Osteoblast (primary cell): ENCODE measurements at regions not wholly inside any gene's neighbourhood (a gene's known extent, or its start where the extent isn't known, plus 50 kb on each side); places are given as distances from the start of the nearest gene placed in this dataset.

Source experiments
- DNase-seq: peaks from one replicate; pipeline ENCODE4 v3.0.0; 2011; ENCODE audit warnings: low spot score, mixed read lengths; ENCODE audit not compliant: insufficient read length; ENCODE audit errors: missing footprints
- H2AFZ ChIP-seq: 2 replicates; pipeline ENCODE4 v1.6.0; 2011; ENCODE audit warnings: mild to moderate bottlenecking, low read length
- H3K27ac ChIP-seq: 2 replicates; pipeline ENCODE4 v1.5.1; 2011; ENCODE audit warnings: mild to moderate bottlenecking, low read depth, low read length, moderate library complexity
- H3K27me3 ChIP-seq: 2 replicates; pipeline ENCODE4 v1.6.0; 2012; ENCODE audit warnings: mild to moderate bottlenecking, control low read depth, inconsistent platforms, low read length, moderate library complexity; ENCODE audit not compliant: insufficient read depth
- H3K36me3 ChIP-seq: 2 replicates; pipeline ENCODE4 v1.5.1; 2011; ENCODE audit warnings: mild to moderate bottlenecking, low read length, control low read depth, moderate library complexity; ENCODE audit not compliant: insufficient read depth
- H3K4me1 ChIP-seq: 2 replicates; pipeline ENCODE4 v1.5.1; 2011; ENCODE audit warnings: mild to moderate bottlenecking, low read length, control low read depth, moderate library complexity; ENCODE audit not compliant: insufficient read depth
- H3K4me2 ChIP-seq: 2 replicates; pipeline ENCODE4 v1.6.0; 2011; ENCODE audit warnings: mild to moderate bottlenecking, low read length; ENCODE audit not compliant: insufficient read depth
- H3K4me3 ChIP-seq: fragments of 200-600 bp; sonication (generic); 3 replicates; pipeline ENCODE4 v1.5.1; 2012; ENCODE audit warnings: mild to moderate bottlenecking, low read length, inconsistent platforms; ENCODE audit not compliant: insufficient read depth
- H3K79me2 ChIP-seq: 2 replicates; pipeline ENCODE4 v1.6.0; 2012; ENCODE audit warnings: mild to moderate bottlenecking, low read length, control low read depth, inconsistent platforms; ENCODE audit not compliant: insufficient read depth
- H3K9me3 ChIP-seq: 2 replicates; pipeline ENCODE4 v1.5.1; 2011; ENCODE audit warnings: low read depth, low read length, control low read depth
- H4K20me1 ChIP-seq: 2 replicates; pipeline ENCODE4 v1.6.0; 2012; ENCODE audit warnings: mild to moderate bottlenecking, low read length, control low read depth; ENCODE audit not compliant: insufficient read depth
- TF ChIP-seq, protein P1 (sequence below): IDR thresholded peaks from 2 replicates; pipeline ENCODE4 v1.5.1; 2011; ENCODE audit warnings: mild to moderate bottlenecking, low read depth, low read length, moderate library complexity; ENCODE audit errors: extremely low read depth

DNA sequence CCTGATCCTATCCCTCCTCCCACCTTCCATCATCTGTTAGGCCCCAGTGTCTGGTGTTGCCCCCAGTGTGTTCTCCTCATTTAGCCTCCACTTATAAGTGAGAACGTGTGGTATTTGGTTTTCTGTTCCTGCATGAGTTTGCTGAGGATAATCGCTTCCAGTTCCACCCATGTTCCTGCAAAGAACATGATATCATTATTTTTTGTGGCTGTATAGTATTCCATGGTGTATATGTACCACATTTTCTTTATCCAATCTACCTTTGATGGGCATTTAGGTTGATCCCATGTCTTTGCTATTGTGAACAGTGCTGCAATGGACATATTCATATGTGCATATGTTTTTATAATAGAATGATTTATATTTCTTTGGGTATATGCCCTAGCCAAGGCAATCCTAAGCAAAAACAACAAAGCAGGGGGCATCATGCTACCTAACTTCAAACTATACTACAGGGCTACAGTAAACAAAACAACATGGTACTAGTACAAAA is 142.9 kb downstream of the TNFSF18 start:
- no peaks in the 10 kb centered on the region for H4K20me1 ChIP-seq
- peaks cover under 1% of the 10 kb centered on the region for H3K9me3 ChIP-seq
- DNase-seq: no peak
- H3K27ac ChIP-seq: peak overlapping the region; percentile 60
- H3K27me3 ChIP-seq: no peaks in the 10 kb centered on the region
- H3K79me2 ChIP-seq: no peaks in the 10 kb centered on the region
- peaks cover 58% of the 10 kb centered on the region for H3K4me1 ChIP-seq
- H3K4me2 ChIP-seq: no peak overlapping the region
- H2AFZ ChIP-seq: no peak overlapping the region
- H3K4me3 ChIP-seq: no peak overlapping the region
- no peaks in the 10 kb centered on the region for H3K36me3 ChIP-seq
- TF ChIP-seq, protein P1, sequence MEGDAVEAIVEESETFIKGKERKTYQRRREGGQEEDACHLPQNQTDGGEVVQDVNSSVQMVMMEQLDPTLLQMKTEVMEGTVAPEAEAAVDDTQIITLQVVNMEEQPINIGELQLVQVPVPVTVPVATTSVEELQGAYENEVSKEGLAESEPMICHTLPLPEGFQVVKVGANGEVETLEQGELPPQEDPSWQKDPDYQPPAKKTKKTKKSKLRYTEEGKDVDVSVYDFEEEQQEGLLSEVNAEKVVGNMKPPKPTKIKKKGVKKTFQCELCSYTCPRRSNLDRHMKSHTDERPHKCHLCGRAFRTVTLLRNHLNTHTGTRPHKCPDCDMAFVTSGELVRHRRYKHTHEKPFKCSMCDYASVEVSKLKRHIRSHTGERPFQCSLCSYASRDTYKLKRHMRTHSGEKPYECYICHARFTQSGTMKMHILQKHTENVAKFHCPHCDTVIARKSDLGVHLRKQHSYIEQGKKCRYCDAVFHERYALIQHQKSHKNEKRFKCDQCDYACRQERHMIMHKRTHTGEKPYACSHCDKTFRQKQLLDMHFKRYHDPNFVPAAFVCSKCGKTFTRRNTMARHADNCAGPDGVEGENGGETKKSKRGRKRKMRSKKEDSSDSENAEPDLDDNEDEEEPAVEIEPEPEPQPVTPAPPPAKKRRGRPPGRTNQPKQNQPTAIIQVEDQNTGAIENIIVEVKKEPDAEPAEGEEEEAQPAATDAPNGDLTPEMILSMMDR: no peak

DNA sequence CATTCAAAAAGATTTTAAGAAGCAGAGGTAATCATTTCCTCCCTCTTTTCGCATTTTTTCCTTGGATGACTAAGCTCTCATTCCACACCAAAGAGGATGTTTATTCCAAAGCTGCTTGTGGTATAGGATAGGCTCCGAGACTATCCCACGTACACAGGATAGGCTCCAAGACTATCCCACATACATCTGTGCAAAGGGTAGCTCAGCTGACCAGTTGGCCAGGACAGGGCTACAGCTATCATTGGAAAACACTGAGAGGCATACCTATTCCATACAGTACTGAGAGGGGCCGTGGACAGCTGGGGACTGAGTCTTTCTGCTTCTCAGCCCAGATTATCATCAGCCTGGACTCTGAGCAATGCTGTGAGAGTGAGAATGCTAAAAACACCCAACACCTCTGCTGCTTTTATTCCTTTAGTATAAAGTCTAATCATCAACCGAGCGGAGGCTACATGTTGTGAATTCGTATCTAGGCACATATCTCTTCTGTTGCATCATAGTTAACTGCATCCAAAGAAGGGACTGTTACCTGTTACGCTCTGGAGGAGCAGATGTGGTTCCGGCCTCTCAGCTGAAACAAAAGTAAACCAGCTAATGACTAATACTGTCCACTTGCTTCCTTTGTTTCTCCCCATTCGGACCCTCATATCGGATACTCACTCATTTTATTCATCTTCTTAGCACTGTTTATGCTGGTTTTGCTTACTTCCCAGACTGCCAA is 141.0 kb downstream of the TNFSF18 start:
- H3K27ac ChIP-seq: peak overlapping the region; percentile 58
- H3K4me2 ChIP-seq: peak overlapping the region; percentile 37
- TF ChIP-seq, protein P1: no peak
- H3K36me3 ChIP-seq: no peaks in the 10 kb centered on the region
- no peak overlapping the region for H3K4me3 ChIP-seq
- DNase-seq: peak; percentile 30
- H4K20me1 ChIP-seq: no peaks in the 10 kb centered on the region
- H3K9me3 ChIP-seq: peaks cover 2% of the 10 kb centered on the region
- no peaks in the 10 kb centered on the region for H3K27me3 ChIP-seq
- H2AFZ ChIP-seq: peak overlapping the region; percentile 21
- peaks cover 45% of the 10 kb centered on the region for H3K4me1 ChIP-seq
- H3K79me2 ChIP-seq: no peaks in the 10 kb centered on the region

DNA sequence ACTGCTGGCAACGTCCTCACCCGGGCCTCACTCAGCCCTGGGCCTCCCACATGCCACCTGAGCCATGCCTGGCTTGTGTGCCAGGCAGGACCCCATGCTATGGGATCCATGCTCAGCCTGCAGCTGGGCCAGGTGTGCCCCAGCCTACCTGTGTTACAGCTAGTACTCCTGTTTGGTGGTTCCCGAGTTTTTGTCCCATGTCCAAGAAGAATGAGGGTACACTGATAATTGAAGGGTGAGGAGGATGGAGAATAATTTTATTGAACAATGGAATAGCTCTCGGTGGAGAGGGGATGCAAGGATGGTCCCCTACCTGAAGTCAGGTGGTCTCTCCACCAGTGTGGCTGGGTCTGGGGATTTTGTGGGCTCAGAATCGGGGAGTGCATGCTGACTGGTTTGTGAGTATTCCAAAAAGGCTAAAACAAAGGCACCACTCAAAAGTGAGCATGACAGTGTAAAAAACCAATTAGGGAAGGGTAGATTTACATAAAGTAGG is 137.9 kb downstream of the TNFSF18 start:
- Histone ChIP-seq H3K36me3 (no peaks in the 10 kb centered on the region), H3K27ac (no peak overlapping the region), H3K4me2 (no peak overlapping the region), H3K4me3 (no peak overlapping the region), H3K27me3 (no peaks in the 10 kb centered on the region), H3K4me1 (peaks cover 49% of the 10 kb centered on the region), H2AFZ (no peak overlapping the region), H4K20me1 (no peaks in the 10 kb centered on the region), H3K79me2 (no peaks in the 10 kb centered on the region), H3K9me3 (peaks cover 2% of the 10 kb centered on the region)
- TF ChIP-seq, protein P1: no peak
- no peak for DNase-seq

DNA sequence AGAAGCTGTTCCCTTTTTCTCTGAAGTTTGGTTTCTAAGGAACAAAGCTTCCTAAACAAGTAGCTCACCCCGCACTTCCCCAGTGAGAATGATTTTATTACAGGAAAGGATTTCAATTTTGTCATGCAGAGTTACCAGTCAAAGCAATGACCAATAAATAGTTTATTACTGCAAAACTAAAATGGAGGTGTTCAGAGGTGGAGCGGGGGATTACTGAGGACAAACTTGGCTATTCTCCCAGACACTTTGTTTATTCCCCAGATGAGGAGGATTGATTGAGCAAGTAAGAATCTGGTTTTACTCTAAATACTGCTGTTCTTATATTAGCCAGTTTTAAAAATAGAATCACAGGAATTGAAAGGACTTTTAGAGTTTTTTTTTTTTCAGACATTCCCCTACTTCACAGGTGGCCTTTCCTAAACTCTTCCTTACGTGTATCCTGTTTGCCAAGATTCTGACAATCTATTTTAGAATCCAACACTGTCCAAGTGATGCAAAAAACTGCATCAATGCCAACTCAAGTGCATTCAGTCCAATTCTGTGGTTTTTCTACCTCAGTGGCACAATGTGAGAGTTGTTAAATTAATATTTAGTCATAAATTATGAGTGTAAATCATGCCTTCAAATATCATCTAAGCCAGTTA is 136.1 kb downstream of the TNFSF18 start:
- Histone ChIP-seq H4K20me1 (no peaks in the 10 kb centered on the region), H3K79me2 (no peaks in the 10 kb centered on the region), H3K4me1 (peaks cover 55% of the 10 kb centered on the region), H3K27ac (peak overlapping the region; percentile 42), H3K36me3 (no peaks in the 10 kb centered on the region), H3K9me3 (peaks cover 2% of the 10 kb centered on the region), H3K4me3 (no peak overlapping the region), H2AFZ (no peak overlapping the region), H3K27me3 (no peaks in the 10 kb centered on the region), H3K4me2 (no peak overlapping the region)
- DNase-seq: no peak
- TF ChIP-seq, protein P1: no peak
